Omental fat pad (tissue), 3 donors: ENCODE measurements at regions not wholly inside any gene's neighbourhood (a gene's known extent, or its start where the extent isn't known, plus 50 kb on each side); places are given as distances from the start of the nearest gene placed in this dataset. TPM values are rescaled to one million over a fixed set of nuclear protein-coding genes. Genes with fewer than 3 reads are reported as not detected.

Experiments used
- ATAC-seq: fragments of 150-250 bp; one replicate; pipeline ENCODE4 v1.9.1; 2016; ENCODE audit warnings: mild to moderate bottlenecking, moderate library complexity; ENCODE audit not compliant: low FRiP score
- DNase-seq: peaks from one replicate; pipeline ENCODE4 v3.0.0-alpha.2; 2019; ENCODE audit warnings: low spot score
- small RNA-seq: library from RNA; depleted of rRNA; stranded (forward); fragments of <200 nt; gene quantifications from one replicate; pipeline ENCODE3, GENCODE V24; 2016
- TF ChIP-seq, protein P1 (sequence below), 3 donors: fragments of 450-650 bp; IDR thresholded peaks; one replicate each; pipeline ENCODE4 v1.5.1; 2016 to 2017; ENCODE audit warnings: antibody characterized with exemption in 3 of 3, mild to moderate bottlenecking in 3 of 3, moderate library complexity in 2 of 3

DNA sequence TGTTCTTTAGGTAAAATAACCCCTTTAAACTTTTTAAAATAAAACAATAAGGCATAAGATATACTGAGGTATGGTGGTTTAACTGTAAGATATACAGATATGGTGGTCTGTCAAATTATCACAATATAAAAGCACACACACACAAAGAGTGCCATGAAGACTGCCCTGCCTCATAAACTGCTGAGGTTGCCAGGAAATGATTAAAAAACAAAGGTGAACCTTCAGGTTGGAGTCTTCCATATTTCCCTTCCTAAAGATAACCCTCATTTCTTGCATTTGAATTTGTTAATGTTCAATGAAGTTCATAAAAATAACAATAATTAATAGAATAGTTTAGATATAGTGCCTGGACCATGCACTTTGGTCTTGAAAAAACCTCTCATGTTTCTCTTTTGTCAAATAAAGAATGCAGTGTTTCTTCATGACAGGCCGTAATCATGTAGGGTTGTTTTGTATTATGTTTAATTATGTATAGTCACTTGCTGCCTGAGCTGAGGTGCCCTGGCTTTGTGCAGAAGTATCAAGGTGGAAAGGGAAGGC, 123.6 kb upstream of the B3GALT2 start:
- DNase-seq, result no peak
- TF ChIP-seq, protein P1, sequence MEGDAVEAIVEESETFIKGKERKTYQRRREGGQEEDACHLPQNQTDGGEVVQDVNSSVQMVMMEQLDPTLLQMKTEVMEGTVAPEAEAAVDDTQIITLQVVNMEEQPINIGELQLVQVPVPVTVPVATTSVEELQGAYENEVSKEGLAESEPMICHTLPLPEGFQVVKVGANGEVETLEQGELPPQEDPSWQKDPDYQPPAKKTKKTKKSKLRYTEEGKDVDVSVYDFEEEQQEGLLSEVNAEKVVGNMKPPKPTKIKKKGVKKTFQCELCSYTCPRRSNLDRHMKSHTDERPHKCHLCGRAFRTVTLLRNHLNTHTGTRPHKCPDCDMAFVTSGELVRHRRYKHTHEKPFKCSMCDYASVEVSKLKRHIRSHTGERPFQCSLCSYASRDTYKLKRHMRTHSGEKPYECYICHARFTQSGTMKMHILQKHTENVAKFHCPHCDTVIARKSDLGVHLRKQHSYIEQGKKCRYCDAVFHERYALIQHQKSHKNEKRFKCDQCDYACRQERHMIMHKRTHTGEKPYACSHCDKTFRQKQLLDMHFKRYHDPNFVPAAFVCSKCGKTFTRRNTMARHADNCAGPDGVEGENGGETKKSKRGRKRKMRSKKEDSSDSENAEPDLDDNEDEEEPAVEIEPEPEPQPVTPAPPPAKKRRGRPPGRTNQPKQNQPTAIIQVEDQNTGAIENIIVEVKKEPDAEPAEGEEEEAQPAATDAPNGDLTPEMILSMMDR (IDR thresholded peaks at IDR 0.05), result no peak
- ATAC-seq, result no peak

DNA sequence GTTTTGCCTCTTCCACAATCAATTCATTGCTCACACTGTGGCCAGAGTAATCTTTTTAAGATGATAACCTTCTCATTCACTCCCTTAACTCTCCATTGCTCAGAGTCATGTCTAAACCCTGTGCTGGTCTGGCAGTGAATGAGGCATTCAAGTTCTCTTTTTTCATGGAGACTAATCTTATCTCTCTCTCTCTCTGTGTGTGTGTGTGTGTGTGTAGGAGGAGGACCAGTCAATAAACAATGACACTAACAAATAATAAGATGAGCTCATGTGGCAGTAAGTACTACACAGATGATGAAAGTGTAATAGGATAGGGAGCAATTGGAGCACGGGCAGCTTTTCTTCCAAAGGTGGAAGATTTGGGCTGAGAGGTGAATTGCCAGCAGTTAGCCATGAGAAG, 122.0 kb upstream of the B3GALT2 start:
- DNase-seq, result no peak
- TF ChIP-seq, protein P1 (IDR thresholded peaks at IDR 0.05), result no peak
- no peak for ATAC-seq

DNA sequence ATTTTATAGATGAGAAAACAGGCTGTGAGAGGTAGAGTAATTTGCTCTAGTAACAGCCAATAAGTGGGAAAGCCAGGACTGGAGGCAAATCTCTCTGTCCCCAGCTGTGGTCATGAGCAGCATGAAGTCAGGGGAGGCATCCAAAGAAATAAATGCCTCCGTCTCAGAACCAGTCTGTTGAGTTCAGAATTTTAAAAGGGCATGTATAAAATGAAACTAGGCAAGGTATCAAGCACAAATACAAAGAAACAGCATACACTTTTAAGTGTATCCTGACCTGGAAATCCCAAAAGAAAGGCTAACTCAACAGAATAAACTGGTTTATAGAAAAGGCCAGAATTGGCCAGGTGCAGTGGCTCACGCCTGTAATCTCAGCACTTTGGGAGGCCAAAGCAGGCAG, 120.0 kb upstream of the B3GALT2 start:
- DNase-seq (no peak), ATAC-seq (no peak)
- TF ChIP-seq, protein P1 (IDR thresholded peaks at IDR 0.05), result no peak

Small RNA genes lying in the stretch of these regions (small RNA-seq; reads per million reads assigned to genes)
- not detected for gene RNU6-983P
